ENCODE measurements at regions not wholly inside any gene's neighbourhood (a gene's known extent, or its start where the extent isn't known, plus 50 kb on each side); places are given as distances from the start of the nearest gene placed in this dataset.

- TF ChIP-seq CTCF (tag by site-specific recombination; IDR thresholded peaks at IDR 0.05): no peak
- no peak for TF ChIP-seq ZNF24 (tag by site-specific recombination; IDR thresholded peaks at IDR 0.05)
- no peak for TF ChIP-seq ZBTB1 (tag by site-specific recombination; IDR thresholded peaks at IDR 0.05)
- no peak for TF ChIP-seq ZNF366 (tag by site-specific recombination; conservative IDR thresholded peaks at IDR 0.05)
- no peak for TF ChIP-seq GLI4 (tag by site-specific recombination; IDR thresholded peaks at IDR 0.05)
- TF ChIP-seq KLF1 (tag by site-specific recombination; IDR thresholded peaks at IDR 0.05): no peak
- TF ChIP-seq ZNF654 (tag by site-specific recombination; IDR thresholded peaks at IDR 0.05; ENCODE audit: low read depth): no peak
- TF ChIP-seq HOXC10 (CRISPR knock-in tag; IDR thresholded peaks at IDR 0.05): no peak
- TF ChIP-seq HOXD13 (CRISPR knock-in tag; IDR thresholded peaks at IDR 0.05; ENCODE audit: borderline replicate concordance): no peak
Observed at GRCh38 chr3:65231544-65231943, 543.7 kb upstream of the ADAMTS9 start.

Data from HEK293 (cell line).